Right atrium auricular region (tissue), 2 donors: ENCODE measurements at regions not wholly inside any gene's neighbourhood (a gene's known extent, or its start where the extent isn't known, plus 50 kb on each side); places are given as distances from the start of the nearest gene placed in this dataset.
"Not testable (repeated sequence)": the region's sequence is repeated elsewhere in the genome, so short reads cannot be mapped to it uniquely, and the experiment has no call there.

ENCODE experiments used
- DNase-seq: peaks from one replicate; pipeline ENCODE4 v3.0.0-alpha.2; 2019; ENCODE audit warnings: low spot score
- H3K27ac ChIP-seq, 2 donors: fragments of 200-600 bp; sonication (generic); 1 replicate in 1 of 2; 2 replicates in 1 of 2; pipeline ENCODE4 v1.5.1; 2016 to 2019
- H3K27me3 ChIP-seq, 2 donors: fragments of 200-600 bp; sonication (generic); one replicate each; pipeline versions ENCODE4 v1.5.1 to v1.6.0; 2017 to 2019
- H3K36me3 ChIP-seq: fragments of 200-600 bp; sonication (generic); one replicate; pipeline ENCODE4 v1.5.1; 2016
- H3K4me1 ChIP-seq, 2 donors: fragments of 200-600 bp; sonication (generic); one replicate each; pipeline versions ENCODE4 v1.5.1 to v1.6.0; 2017 to 2019
- H3K4me3 ChIP-seq, 2 donors: fragments of 200-600 bp; sonication (generic); 1 replicate in 1 of 2; 2 replicates in 1 of 2; pipeline ENCODE4 v1.5.1; 2017 to 2019; ENCODE audit warnings: mild to moderate bottlenecking in 1 of 2, moderate library complexity in 1 of 2
- H3K9me3 ChIP-seq, 2 donors: fragments of 200-600 bp; sonication (generic); one replicate each; pipeline ENCODE4 v1.5.1; 2019
- CTCF ChIP-seq, 2 donors: fragments of 200-600 bp; sonication (generic); IDR thresholded peaks; one replicate each; pipeline ENCODE4 v1.5.1; 2019; ENCODE audit warnings: antibody characterized with exemption in 2 of 2

GRCh38 chr10:107971411-107971810 is 806.9 kb upstream of the SORCS1 start:
- no peak for DNase-seq
- no peak for TF ChIP-seq CTCF (IDR thresholded peaks at IDR 0.05)
- no peaks in the 10 kb centered on the region for H3K27me3 ChIP-seq
- H3K27ac ChIP-seq, result no peak overlapping the region
- no peaks in the 10 kb centered on the region for H3K4me1 ChIP-seq
- H3K36me3 ChIP-seq, result no peaks in the 10 kb centered on the region
- no peak overlapping the region for H3K4me3 ChIP-seq
- H3K9me3 ChIP-seq, result no peaks in the 10 kb centered on the region

- Histone ChIP-seq H3K27me3 (no peaks in the 10 kb centered on the region), H3K36me3 (no peaks in the 10 kb centered on the region), H3K27ac (no peak overlapping the region), H3K9me3 (no peaks in the 10 kb centered on the region), H3K4me3 (no peak overlapping the region), H3K4me1 (no peaks in the 10 kb centered on the region)
- no peak for TF ChIP-seq CTCF (IDR thresholded peaks at IDR 0.05)
- no peak for DNase-seq
These were observed 806.0 kb upstream of the SORCS1 start for GRCh38 chr10:107970512-107970911.

- no peak overlapping the region for H3K4me3 ChIP-seq
- TF ChIP-seq CTCF (IDR thresholded peaks at IDR 0.05), result no peak
These were observed 805.4 kb upstream of the SORCS1 start for GRCh38 chr10:107969936-107970335.

GRCh38 chr10:107966826-107967225 is 802.3 kb upstream of the SORCS1 start:
- Histone ChIP-seq H3K36me3 (no peaks in the 10 kb centered on the region), H3K27ac (no peak overlapping the region), H3K4me3 (no peak overlapping the region), H3K27me3 (no peaks in the 10 kb centered on the region), H3K4me1 (no peaks in the 10 kb centered on the region), H3K9me3 (no peaks in the 10 kb centered on the region)
- no peak for TF ChIP-seq CTCF (IDR thresholded peaks at IDR 0.05)
- DNase-seq, result no peak

More at GRCh38 chr10:107969936-107970335, 805.4 kb upstream of the SORCS1 start:
- Histone ChIP-seq H3K9me3 (no peaks in the 10 kb centered on the region), H3K36me3 (no peaks in the 10 kb centered on the region), H3K4me1 (no peaks in the 10 kb centered on the region), H3K27me3 (no peaks in the 10 kb centered on the region), H3K27ac (no peak overlapping the region)
- no peak for DNase-seq

GRCh38 chr10:107952649-107953556 is 788.4 kb upstream of the SORCS1 start:
- Histone ChIP-seq H3K36me3 (no peaks in the 10 kb centered on the region), H3K27ac (no peak overlapping the region), H3K4me3 (no peak overlapping the region), H3K27me3 (no peaks in the 10 kb centered on the region), H3K9me3 (no peaks in the 10 kb centered on the region), H3K4me1 (no peaks in the 10 kb centered on the region)
- no peak for TF ChIP-seq CTCF (IDR thresholded peaks at IDR 0.05)
- DNase-seq, result no peak

- not testable (repeated sequence) for H3K4me3 ChIP-seq, H3K36me3 ChIP-seq, H3K4me1 ChIP-seq, H3K27ac ChIP-seq, DNase-seq, H3K9me3 ChIP-seq, H3K27me3 ChIP-seq
These were observed 786.0 kb upstream of the SORCS1 start for GRCh38 chr10:107950411-107951062.
